CD14-positive monocyte (primary cell): ENCODE measurements at regions not wholly inside any gene's neighbourhood (a gene's known extent, or its start where the extent isn't known, plus 50 kb on each side); places are given as distances from the start of the nearest gene placed in this dataset.
"Not testable (repeated sequence)": the region's sequence is repeated elsewhere in the genome, so short reads cannot be mapped to it uniquely, and the experiment has no call there.

Source experiments
- DNase-seq, 3 donors: peaks; one replicate each; pipeline ENCODE4 v3.0.0-alpha.2; 2011 to 2022
- H2AFZ ChIP-seq: 2 replicates; pipeline ENCODE4 v1.6.0; 2012; ENCODE audit warnings: mild to moderate bottlenecking, low read depth, low read length, inconsistent platforms; ENCODE audit not compliant: insufficient read depth, poor library complexity, severe bottlenecking
- H3K27ac ChIP-seq, 2 donors: 1 replicate in 1 of 2; 2 replicates in 1 of 2; pipeline ENCODE4 v1.5.1; 2012 to 2013; ENCODE audit warnings: low read length in 2 of 2, control low read depth in 1 of 2, inconsistent platforms in 1 of 2, low read depth in 1 of 2, mild to moderate bottlenecking in 1 of 2
- H3K27me3 ChIP-seq, 2 donors: one replicate each; pipeline versions ENCODE4 v1.6.0 to v1.6.1; 2011 to 2013; ENCODE audit warnings: low read length in 2 of 2; ENCODE audit not compliant: control insufficient read depth in 2 of 2, insufficient read depth in 2 of 2
- H3K36me3 ChIP-seq, 2 donors: replicated peaks in 1 of 2; 1 replicate in 1 of 2; 2 replicates in 1 of 2; pipeline versions ENCODE4 v1.5.1 to v1.6.1; 2012 to 2013; ENCODE audit warnings: low read length in 2 of 2, control low read depth in 1 of 2, inconsistent platforms in 1 of 2, mild to moderate bottlenecking in 1 of 2; ENCODE audit not compliant: insufficient read depth in 2 of 2, control insufficient read depth in 1 of 2
- H3K4me1 ChIP-seq, 2 donors: 1 replicate in 1 of 2; 2 replicates in 1 of 2; pipeline versions ENCODE4 v1.5.1 to v1.6.1; 2012 to 2013; ENCODE audit warnings: low read length in 2 of 2, control low read depth in 1 of 2, inconsistent platforms in 1 of 2, mild to moderate bottlenecking in 1 of 2, moderate library complexity in 1 of 2; ENCODE audit not compliant: insufficient read depth in 2 of 2, control insufficient read depth in 1 of 2
- H3K4me2 ChIP-seq: replicated peaks from 2 replicates; pipeline ENCODE3; 2012; ENCODE audit warnings: low read length, moderate library complexity, mild to moderate bottlenecking; ENCODE audit not compliant: poor library complexity, severe bottlenecking; ENCODE audit errors: extremely low read depth
- H3K4me3 ChIP-seq, 3 experiments: fragments of 200-600 bp in 1 of 3; sonication (generic) in 1 of 3; replicated peaks in 1 of 3; 1 replicate in 2 of 3; 2 replicates in 1 of 3; pipeline ENCODE4 v1.5.1; 2011 to 2013; ENCODE audit warnings: low read length in 3 of 3, mild to moderate bottlenecking in 3 of 3, control low read depth in 2 of 3, low read depth in 2 of 3, inconsistent platforms in 1 of 3, moderate library complexity in 1 of 3
- H3K79me2 ChIP-seq: 2 replicates; pipeline ENCODE4 v1.6.0; 2012; ENCODE audit warnings: mild to moderate bottlenecking, control low read depth, inconsistent platforms, low read length, moderate library complexity; ENCODE audit not compliant: insufficient read depth
- H3K9ac ChIP-seq: 2 replicates; pipeline ENCODE4 v1.6.0; 2017; ENCODE audit warnings: low read length, mild to moderate bottlenecking; ENCODE audit not compliant: insufficient read depth, poor library complexity, severe bottlenecking
- H3K9me3 ChIP-seq, 2 donors: replicated peaks in 1 of 2; 1 replicate in 1 of 2; 2 replicates in 1 of 2; pipeline versions ENCODE4 v1.5.1 to v1.6.1; 2012 to 2013; ENCODE audit warnings: low read length in 2 of 2, control low read depth in 1 of 2; ENCODE audit not compliant: control insufficient read depth in 1 of 2, insufficient read depth in 1 of 2
- H4K20me1 ChIP-seq: 2 replicates; pipeline ENCODE4 v1.6.0; 2012; ENCODE audit warnings: mild to moderate bottlenecking, low read length, control low read depth, moderate library complexity; ENCODE audit not compliant: insufficient read depth
- H3K27ac Mint-ChIP-seq, 7 donors: one replicate each; pipeline ENCODE4 v1.8.0; 2020; ENCODE audit warnings: mild to moderate bottlenecking in 7 of 7, mixed read lengths in 7 of 7, moderate library complexity in 6 of 7, inconsistent platforms in 2 of 7
- H3K27me3 Mint-ChIP-seq, 3 donors: one replicate each; pipeline ENCODE4 v1.8.0; 2021 to 2022; ENCODE audit warnings: low read depth in 3 of 3, mild to moderate bottlenecking in 3 of 3, mixed read lengths in 3 of 3, moderate library complexity in 3 of 3, inconsistent platforms in 1 of 3
- H3K36me3 Mint-ChIP-seq, 2 donors: one replicate each; pipeline ENCODE4 v1.8.0; 2020; ENCODE audit warnings: mixed read lengths in 2 of 2, inconsistent platforms in 1 of 2, mild to moderate bottlenecking in 1 of 2
- H3K4me1 Mint-ChIP-seq: one replicate; pipeline ENCODE4 v1.8.0; 2020; ENCODE audit warnings: mild to moderate bottlenecking, mixed read lengths
- H3K4me3 Mint-ChIP-seq, 2 donors: one replicate each; pipeline ENCODE4 v1.8.0; 2020; ENCODE audit warnings: mild to moderate bottlenecking in 2 of 2, mixed read lengths in 2 of 2, moderate library complexity in 1 of 2
- H3K9me3 Mint-ChIP-seq, 7 donors: one replicate each; pipeline ENCODE4 v1.8.0; 2020 to 2022; ENCODE audit warnings: mixed read lengths in 7 of 7, mild to moderate bottlenecking in 6 of 7, moderate library complexity in 6 of 7, inconsistent platforms in 2 of 7
- WGBS: methylation state at CpG from one replicate; pipeline ENCODE4 v1.1.5; 2013; ENCODE audit warnings: missing lambda C conversion rate; ENCODE audit not compliant: insufficient coverage; 5-methylcytosine and 5-hydroxymethylcytosine counted together
- intact Hi-C, 2 donors: fragments of 100-400 bp; cut with micrococcal nuclease; formaldehyde crosslinking; loops; one replicate each; pipeline versions ENCODE4 v1.15.0 to v1.15.1; 2023

DNA sequence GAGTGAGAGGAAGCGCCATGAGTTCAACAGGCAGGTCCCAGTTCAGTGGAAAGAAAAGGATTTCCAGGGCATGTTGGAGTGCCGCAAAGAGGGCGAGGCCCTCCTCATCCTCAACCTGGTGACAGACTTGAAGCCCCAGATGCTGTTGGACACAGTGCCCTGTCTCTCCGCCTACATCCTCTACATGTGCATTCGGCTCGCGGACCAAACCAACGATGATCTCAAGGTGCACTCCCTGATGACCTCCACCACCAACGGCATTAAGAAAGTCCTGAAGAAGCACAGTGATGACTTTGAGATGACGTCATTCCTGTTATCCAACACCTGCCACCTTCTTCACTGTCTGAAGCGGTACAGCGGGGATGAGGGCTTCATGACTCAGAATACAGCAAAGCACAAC lies 1667.4 kb downstream of the SPATA31A7 start:
- H3K36me3 Mint-ChIP-seq, H3K9me3 ChIP-seq, H3K27me3 ChIP-seq, H3K4me1 ChIP-seq, intact Hi-C loops, H3K27ac Mint-ChIP-seq, H3K27ac ChIP-seq, H3K9me3 Mint-ChIP-seq, H3K4me1 Mint-ChIP-seq, DNase-seq, H4K20me1 ChIP-seq, H2AFZ ChIP-seq, H3K79me2 ChIP-seq, H3K9ac ChIP-seq, H3K36me3 ChIP-seq, H3K4me3 ChIP-seq, H3K4me3 Mint-ChIP-seq, H3K4me2 ChIP-seq: not testable (repeated sequence)
- WGBS: 80% methylated on average over 1 of the region's 12 CpGs
- peaks cover 0 to 16% (median 14%) of the 10 kb centered on the region in 3 donors for H3K27me3 Mint-ChIP-seq

DNA sequence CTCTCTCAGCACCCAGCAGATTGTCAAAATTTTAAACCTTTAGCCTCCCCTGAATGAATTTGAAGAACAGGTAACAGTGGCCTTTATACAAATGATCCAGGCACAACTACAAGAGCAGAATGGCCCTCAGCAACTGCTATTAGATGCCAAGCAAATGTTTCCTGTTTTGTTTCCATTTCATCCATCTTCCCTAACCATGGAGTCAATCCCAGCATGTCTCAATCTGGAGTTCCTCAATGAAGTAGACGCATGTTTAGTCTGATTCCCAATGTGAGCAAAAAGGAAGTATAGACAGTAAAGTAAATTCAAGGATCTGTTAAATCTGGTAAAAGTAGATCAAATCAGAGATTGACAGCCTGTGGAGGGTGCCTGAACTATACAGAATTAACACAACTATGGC lies 1668.4 kb downstream of the SPATA31A7 start:
- DNase-seq, H3K27ac Mint-ChIP-seq, H3K4me1 ChIP-seq, H3K9me3 Mint-ChIP-seq, H3K4me3 Mint-ChIP-seq, H3K4me3 ChIP-seq, intact Hi-C loops, H3K36me3 ChIP-seq, H3K27ac ChIP-seq, H3K36me3 Mint-ChIP-seq, H3K4me1 Mint-ChIP-seq, H3K79me2 ChIP-seq, H3K9ac ChIP-seq, H3K4me2 ChIP-seq, H2AFZ ChIP-seq, H3K27me3 ChIP-seq, H4K20me1 ChIP-seq, H3K9me3 ChIP-seq: not testable (repeated sequence)
- no CpG with 5 or more reads among the region's 1 CpG for WGBS
- H3K27me3 Mint-ChIP-seq: peaks cover under 1 to 19% (median 19%) of the 10 kb centered on the region in 3 donors

GRCh38 chr9:62860939-62861860 lies 1671.4 kb downstream of the SPATA31A7 start:
- H3K79me2 ChIP-seq, H2AFZ ChIP-seq, H3K9ac ChIP-seq, H3K4me3 Mint-ChIP-seq, H3K36me3 ChIP-seq, H3K4me1 Mint-ChIP-seq, H3K4me1 ChIP-seq, H3K27ac Mint-ChIP-seq, H3K4me3 ChIP-seq, H3K9me3 ChIP-seq, H3K4me2 ChIP-seq, H4K20me1 ChIP-seq, H3K27ac ChIP-seq, DNase-seq, H3K36me3 Mint-ChIP-seq, intact Hi-C loops: not testable (repeated sequence)
- WGBS: 90% methylated on average over 8 of the region's 11 CpGs
- peaks cover 2 to 22% of the 10 kb centered on the region in 2 donors for H3K27me3 ChIP-seq
- peaks cover 21 to 42% (median 36%) of the 10 kb centered on the region in 3 donors for H3K27me3 Mint-ChIP-seq
- H3K9me3 Mint-ChIP-seq: peaks cover 0 to 12% (median 0%) of the 10 kb centered on the region in 7 donors

GRCh38 chr9:62862180-62862579 lies 1672.3 kb downstream of the SPATA31A7 start:
- H3K36me3 Mint-ChIP-seq, H3K27ac ChIP-seq, H3K79me2 ChIP-seq, H3K4me1 ChIP-seq, H3K36me3 ChIP-seq, H2AFZ ChIP-seq, H3K9ac ChIP-seq, H3K27ac Mint-ChIP-seq, H3K4me3 ChIP-seq, H4K20me1 ChIP-seq, H3K4me2 ChIP-seq, H3K4me3 Mint-ChIP-seq, H3K4me1 Mint-ChIP-seq, intact Hi-C loops, DNase-seq, H3K9me3 ChIP-seq: not testable (repeated sequence)
- Mint-ChIP-seq H3K27me3 (peaks cover 23 to 42% (median 36%) of the 10 kb centered on the region in 3 donors), H3K9me3 (peaks cover 0 to 12% (median 0%) of the 10 kb centered on the region in 7 donors)
- H3K27me3 ChIP-seq: peaks cover 2 to 22% of the 10 kb centered on the region in 2 donors
- no CpG with 5 or more reads among the region's 2 CpGs for WGBS
